ENCODE measurements at regions not wholly inside any gene's neighbourhood (a gene's known extent, or its start where the extent isn't known, plus 50 kb on each side); places are given as distances from the start of the nearest gene placed in this dataset.

DNA sequence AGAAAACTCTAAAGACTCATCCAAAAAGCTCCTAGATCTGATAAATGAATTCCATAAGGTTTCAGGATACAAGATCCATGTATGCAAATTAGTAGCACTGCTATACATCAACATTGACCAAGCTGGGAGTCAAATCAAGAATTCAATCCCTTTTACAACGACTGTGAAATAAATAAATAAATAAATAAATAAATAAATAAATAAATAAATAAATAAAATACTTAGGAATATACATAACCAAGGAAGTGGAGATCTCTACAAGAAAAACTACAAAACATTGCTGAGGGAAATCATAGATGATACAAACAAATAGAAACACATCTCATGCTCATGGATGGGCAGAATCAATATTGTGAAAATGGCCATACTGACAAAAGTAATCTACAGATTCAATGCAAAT lies 132.0 kb upstream of the NRSN1 start:
- Mint-ChIP-seq H3K27me3 (ENCODE audit: unreplicated experiment) (peaks cover 1% of the 10 kb centered on the region), H3K9me3 (ENCODE audit: unreplicated experiment) (no peaks in the 10 kb centered on the region), H3K4me1 (ENCODE audit: unreplicated experiment) (no peaks in the 10 kb centered on the region), H3K27ac (ENCODE audit: unreplicated experiment) (no peak overlapping the region), H3K4me3 (ENCODE audit: unreplicated experiment) (no peak overlapping the region), H3K36me3 (ENCODE audit: low read depth, unreplicated experiment) (no peaks in the 10 kb centered on the region)
- TF ChIP-seq, protein P1, sequence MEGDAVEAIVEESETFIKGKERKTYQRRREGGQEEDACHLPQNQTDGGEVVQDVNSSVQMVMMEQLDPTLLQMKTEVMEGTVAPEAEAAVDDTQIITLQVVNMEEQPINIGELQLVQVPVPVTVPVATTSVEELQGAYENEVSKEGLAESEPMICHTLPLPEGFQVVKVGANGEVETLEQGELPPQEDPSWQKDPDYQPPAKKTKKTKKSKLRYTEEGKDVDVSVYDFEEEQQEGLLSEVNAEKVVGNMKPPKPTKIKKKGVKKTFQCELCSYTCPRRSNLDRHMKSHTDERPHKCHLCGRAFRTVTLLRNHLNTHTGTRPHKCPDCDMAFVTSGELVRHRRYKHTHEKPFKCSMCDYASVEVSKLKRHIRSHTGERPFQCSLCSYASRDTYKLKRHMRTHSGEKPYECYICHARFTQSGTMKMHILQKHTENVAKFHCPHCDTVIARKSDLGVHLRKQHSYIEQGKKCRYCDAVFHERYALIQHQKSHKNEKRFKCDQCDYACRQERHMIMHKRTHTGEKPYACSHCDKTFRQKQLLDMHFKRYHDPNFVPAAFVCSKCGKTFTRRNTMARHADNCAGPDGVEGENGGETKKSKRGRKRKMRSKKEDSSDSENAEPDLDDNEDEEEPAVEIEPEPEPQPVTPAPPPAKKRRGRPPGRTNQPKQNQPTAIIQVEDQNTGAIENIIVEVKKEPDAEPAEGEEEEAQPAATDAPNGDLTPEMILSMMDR (IDR thresholded peaks at IDR 0.05; ENCODE audit: unreplicated experiment) = no peak
- DNase-seq (ENCODE audit: low spot score) = no peak

DNA sequence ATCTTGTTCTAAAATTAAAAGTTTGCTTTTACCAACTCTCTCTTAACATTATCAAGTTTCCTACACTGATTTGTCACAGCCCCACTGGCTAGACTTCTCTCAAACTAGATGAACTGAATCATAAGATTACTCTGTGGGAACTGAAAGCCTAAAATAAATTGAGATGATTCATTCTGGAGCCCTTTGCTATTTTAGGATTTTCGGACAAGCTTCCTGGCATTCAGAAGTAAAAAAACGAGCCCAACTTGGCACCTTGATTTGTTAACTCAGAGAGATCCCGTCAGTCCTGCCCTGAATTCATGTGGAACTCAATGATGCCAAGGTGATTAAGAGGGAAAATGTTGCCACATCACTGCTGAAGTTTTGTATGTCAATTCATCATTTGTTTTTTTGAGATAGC lies 122.0 kb upstream of the NRSN1 start:
- no peaks in the 10 kb centered on the region for H3K9me3 Mint-ChIP-seq (ENCODE audit: unreplicated experiment)
- H3K27ac Mint-ChIP-seq (ENCODE audit: unreplicated experiment) = no peak overlapping the region
- no peak overlapping the region for H3K4me3 Mint-ChIP-seq (ENCODE audit: unreplicated experiment)
- H3K27me3 Mint-ChIP-seq (ENCODE audit: unreplicated experiment) = peaks cover under 1% of the 10 kb centered on the region
- H3K4me1 Mint-ChIP-seq (ENCODE audit: unreplicated experiment) = peaks cover 5% of the 10 kb centered on the region
- TF ChIP-seq, protein P1 (IDR thresholded peaks at IDR 0.05; ENCODE audit: unreplicated experiment) = no peak
- H3K36me3 Mint-ChIP-seq (ENCODE audit: low read depth, unreplicated experiment) = no peaks in the 10 kb centered on the region
- no peak for DNase-seq (ENCODE audit: low spot score)

DNA sequence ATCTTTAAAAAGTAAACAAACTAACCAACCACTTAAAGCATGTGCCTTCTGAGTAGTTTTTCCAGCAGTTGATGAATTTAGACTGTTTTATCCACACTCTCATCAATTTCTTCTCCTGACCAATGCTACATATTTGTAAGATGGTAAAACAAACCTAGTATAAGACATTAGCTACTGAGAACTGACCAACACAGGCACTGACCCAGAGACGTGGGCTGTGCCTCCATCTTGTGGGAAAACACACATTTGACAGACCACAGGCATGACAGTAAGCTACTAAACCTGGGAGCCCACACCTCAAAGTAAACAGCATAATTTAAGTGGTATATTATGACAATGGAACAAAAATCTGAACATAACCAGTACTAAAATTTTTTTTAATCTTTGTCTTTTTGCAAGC lies 121.4 kb upstream of the NRSN1 start:
- Mint-ChIP-seq H3K4me1 (ENCODE audit: unreplicated experiment) (peaks cover 5% of the 10 kb centered on the region), H3K4me3 (ENCODE audit: unreplicated experiment) (no peak overlapping the region), H3K27ac (ENCODE audit: unreplicated experiment) (no peak overlapping the region), H3K9me3 (ENCODE audit: unreplicated experiment) (no peaks in the 10 kb centered on the region), H3K27me3 (ENCODE audit: unreplicated experiment) (no peaks in the 10 kb centered on the region), H3K36me3 (ENCODE audit: low read depth, unreplicated experiment) (no peaks in the 10 kb centered on the region)
- TF ChIP-seq, protein P1 (IDR thresholded peaks at IDR 0.05; ENCODE audit: unreplicated experiment) = no peak
- no peak for DNase-seq (ENCODE audit: low spot score)

DNA sequence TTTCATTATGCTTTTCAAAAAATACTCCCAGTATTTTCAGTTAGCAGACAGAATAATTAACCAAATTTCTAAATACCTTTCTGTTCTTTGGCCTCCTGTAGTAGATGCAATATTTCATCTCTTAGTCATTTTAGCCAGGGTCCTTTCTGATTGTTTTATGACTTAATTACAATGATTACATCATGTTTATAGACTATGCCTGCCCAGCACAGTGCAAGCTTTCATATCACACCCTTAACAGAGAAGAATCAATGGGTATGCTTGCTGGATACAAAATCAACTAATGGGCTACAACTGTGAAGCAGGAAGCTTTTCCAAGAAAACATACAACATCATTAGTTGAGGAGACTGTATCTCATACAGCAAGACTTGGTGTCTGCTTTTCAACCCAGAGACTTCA lies 119.8 kb upstream of the NRSN1 start:
- no peaks in the 10 kb centered on the region for H3K27me3 Mint-ChIP-seq (ENCODE audit: unreplicated experiment)
- no peaks in the 10 kb centered on the region for H3K9me3 Mint-ChIP-seq (ENCODE audit: unreplicated experiment)
- peaks cover 5% of the 10 kb centered on the region for H3K4me1 Mint-ChIP-seq (ENCODE audit: unreplicated experiment)
- H3K27ac Mint-ChIP-seq (ENCODE audit: unreplicated experiment) = no peak overlapping the region
- TF ChIP-seq, protein P1 (IDR thresholded peaks at IDR 0.05; ENCODE audit: unreplicated experiment) = no peak
- no peaks in the 10 kb centered on the region for H3K36me3 Mint-ChIP-seq (ENCODE audit: low read depth, unreplicated experiment)
- DNase-seq (ENCODE audit: low spot score) = no peak
- H3K4me3 Mint-ChIP-seq (ENCODE audit: unreplicated experiment) = no peak overlapping the region

DNA sequence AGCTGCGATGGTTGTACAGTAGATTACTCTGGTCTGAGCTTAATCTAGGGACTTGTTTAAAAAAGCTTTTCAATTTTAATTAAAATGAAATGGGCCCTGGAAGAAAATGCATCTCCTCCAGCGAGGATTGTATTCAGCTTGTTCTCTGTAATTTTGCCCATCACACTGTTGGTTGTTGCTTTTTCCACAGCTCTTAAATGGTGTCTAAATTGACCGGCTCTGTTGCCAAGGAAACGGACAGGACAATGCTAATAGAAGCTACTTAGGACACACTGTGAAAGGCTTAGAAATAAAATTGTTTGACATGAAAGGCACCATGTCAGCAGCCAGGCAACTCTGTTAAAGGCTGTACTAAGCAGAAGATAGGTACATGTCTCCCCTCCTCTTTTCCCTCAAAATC lies 116.7 kb upstream of the NRSN1 start:
- TF ChIP-seq, protein P1 (IDR thresholded peaks at IDR 0.05; ENCODE audit: unreplicated experiment) = no peak
- no peak for DNase-seq (ENCODE audit: low spot score)
- Mint-ChIP-seq H3K9me3 (ENCODE audit: unreplicated experiment) (no peaks in the 10 kb centered on the region), H3K4me1 (ENCODE audit: unreplicated experiment) (no peaks in the 10 kb centered on the region), H3K27me3 (ENCODE audit: unreplicated experiment) (no peaks in the 10 kb centered on the region), H3K27ac (ENCODE audit: unreplicated experiment) (no peak overlapping the region), H3K4me3 (ENCODE audit: unreplicated experiment) (no peak overlapping the region), H3K36me3 (ENCODE audit: low read depth, unreplicated experiment) (no peaks in the 10 kb centered on the region)
